CD14-positive monocyte (primary cell): ENCODE measurements at regions not wholly inside any gene's neighbourhood (a gene's known extent, or its start where the extent isn't known, plus 50 kb on each side); places are given as distances from the start of the nearest gene placed in this dataset.

Experiments used
- DNase-seq, 3 donors: peaks; one replicate each; pipeline ENCODE4 v3.0.0-alpha.2; 2011 to 2022
- H2AFZ ChIP-seq: 2 replicates; pipeline ENCODE4 v1.6.0; 2012; ENCODE audit warnings: mild to moderate bottlenecking, low read depth, low read length, inconsistent platforms; ENCODE audit not compliant: insufficient read depth, poor library complexity, severe bottlenecking
- H3K27ac ChIP-seq, 2 donors: 1 replicate in 1 of 2; 2 replicates in 1 of 2; pipeline ENCODE4 v1.5.1; 2012 to 2013; ENCODE audit warnings: low read length in 2 of 2, control low read depth in 1 of 2, inconsistent platforms in 1 of 2, low read depth in 1 of 2, mild to moderate bottlenecking in 1 of 2
- H3K27me3 ChIP-seq, 2 donors: one replicate each; pipeline versions ENCODE4 v1.6.0 to v1.6.1; 2011 to 2013; ENCODE audit warnings: low read length in 2 of 2; ENCODE audit not compliant: control insufficient read depth in 2 of 2, insufficient read depth in 2 of 2
- H3K36me3 ChIP-seq, 2 donors: replicated peaks in 1 of 2; 1 replicate in 1 of 2; 2 replicates in 1 of 2; pipeline versions ENCODE4 v1.5.1 to v1.6.1; 2012 to 2013; ENCODE audit warnings: low read length in 2 of 2, control low read depth in 1 of 2, inconsistent platforms in 1 of 2, mild to moderate bottlenecking in 1 of 2; ENCODE audit not compliant: insufficient read depth in 2 of 2, control insufficient read depth in 1 of 2
- H3K4me1 ChIP-seq, 2 donors: 1 replicate in 1 of 2; 2 replicates in 1 of 2; pipeline versions ENCODE4 v1.5.1 to v1.6.1; 2012 to 2013; ENCODE audit warnings: low read length in 2 of 2, control low read depth in 1 of 2, inconsistent platforms in 1 of 2, mild to moderate bottlenecking in 1 of 2, moderate library complexity in 1 of 2; ENCODE audit not compliant: insufficient read depth in 2 of 2, control insufficient read depth in 1 of 2
- H3K4me2 ChIP-seq: replicated peaks from 2 replicates; pipeline ENCODE3; 2012; ENCODE audit warnings: low read length, moderate library complexity, mild to moderate bottlenecking; ENCODE audit not compliant: poor library complexity, severe bottlenecking; ENCODE audit errors: extremely low read depth
- H3K4me3 ChIP-seq, 3 experiments: fragments of 200-600 bp in 1 of 3; sonication (generic) in 1 of 3; replicated peaks in 1 of 3; 1 replicate in 2 of 3; 2 replicates in 1 of 3; pipeline ENCODE4 v1.5.1; 2011 to 2013; ENCODE audit warnings: low read length in 3 of 3, mild to moderate bottlenecking in 3 of 3, control low read depth in 2 of 3, low read depth in 2 of 3, inconsistent platforms in 1 of 3, moderate library complexity in 1 of 3
- H3K79me2 ChIP-seq: 2 replicates; pipeline ENCODE4 v1.6.0; 2012; ENCODE audit warnings: mild to moderate bottlenecking, control low read depth, inconsistent platforms, low read length, moderate library complexity; ENCODE audit not compliant: insufficient read depth
- H3K9ac ChIP-seq: 2 replicates; pipeline ENCODE4 v1.6.0; 2017; ENCODE audit warnings: low read length, mild to moderate bottlenecking; ENCODE audit not compliant: insufficient read depth, poor library complexity, severe bottlenecking
- H3K9me3 ChIP-seq, 2 donors: replicated peaks in 1 of 2; 1 replicate in 1 of 2; 2 replicates in 1 of 2; pipeline versions ENCODE4 v1.5.1 to v1.6.1; 2012 to 2013; ENCODE audit warnings: low read length in 2 of 2, control low read depth in 1 of 2; ENCODE audit not compliant: control insufficient read depth in 1 of 2, insufficient read depth in 1 of 2
- H4K20me1 ChIP-seq: 2 replicates; pipeline ENCODE4 v1.6.0; 2012; ENCODE audit warnings: mild to moderate bottlenecking, low read length, control low read depth, moderate library complexity; ENCODE audit not compliant: insufficient read depth
- H3K27ac Mint-ChIP-seq, 7 donors: one replicate each; pipeline ENCODE4 v1.8.0; 2020; ENCODE audit warnings: mild to moderate bottlenecking in 7 of 7, mixed read lengths in 7 of 7, moderate library complexity in 6 of 7, inconsistent platforms in 2 of 7
- H3K27me3 Mint-ChIP-seq, 3 donors: one replicate each; pipeline ENCODE4 v1.8.0; 2021 to 2022; ENCODE audit warnings: low read depth in 3 of 3, mild to moderate bottlenecking in 3 of 3, mixed read lengths in 3 of 3, moderate library complexity in 3 of 3, inconsistent platforms in 1 of 3
- H3K36me3 Mint-ChIP-seq, 2 donors: one replicate each; pipeline ENCODE4 v1.8.0; 2020; ENCODE audit warnings: mixed read lengths in 2 of 2, inconsistent platforms in 1 of 2, mild to moderate bottlenecking in 1 of 2
- H3K4me1 Mint-ChIP-seq: one replicate; pipeline ENCODE4 v1.8.0; 2020; ENCODE audit warnings: mild to moderate bottlenecking, mixed read lengths
- H3K4me3 Mint-ChIP-seq, 2 donors: one replicate each; pipeline ENCODE4 v1.8.0; 2020; ENCODE audit warnings: mild to moderate bottlenecking in 2 of 2, mixed read lengths in 2 of 2, moderate library complexity in 1 of 2
- H3K9me3 Mint-ChIP-seq, 7 donors: one replicate each; pipeline ENCODE4 v1.8.0; 2020 to 2022; ENCODE audit warnings: mixed read lengths in 7 of 7, mild to moderate bottlenecking in 6 of 7, moderate library complexity in 6 of 7, inconsistent platforms in 2 of 7
- WGBS: methylation state at CpG from one replicate; pipeline ENCODE4 v1.1.5; 2013; ENCODE audit warnings: missing lambda C conversion rate; ENCODE audit not compliant: insufficient coverage; 5-methylcytosine and 5-hydroxymethylcytosine counted together
- intact Hi-C, 2 donors: fragments of 100-400 bp; cut with micrococcal nuclease; formaldehyde crosslinking; loops; one replicate each; pipeline versions ENCODE4 v1.15.0 to v1.15.1; 2023
- TF ChIP-seq, protein P1 (sequence below): fragments of 200-600 bp; IDR thresholded peaks from one replicate; pipeline ENCODE4 v1.8.0; 2022; ENCODE audit warnings: antibody characterized with exemption, mild to moderate bottlenecking

- Mint-ChIP-seq H3K4me1 (no peaks in the 10 kb centered on the region), H3K9me3 (peaks cover 0 to 17% (median 9%) of the 10 kb centered on the region in 7 donors), H3K4me3 (no peak overlapping the region), H3K27me3 (no peaks in the 10 kb centered on the region), H3K36me3 (no peaks in the 10 kb centered on the region), H3K27ac (no peak overlapping the region)
- TF ChIP-seq, protein P1, sequence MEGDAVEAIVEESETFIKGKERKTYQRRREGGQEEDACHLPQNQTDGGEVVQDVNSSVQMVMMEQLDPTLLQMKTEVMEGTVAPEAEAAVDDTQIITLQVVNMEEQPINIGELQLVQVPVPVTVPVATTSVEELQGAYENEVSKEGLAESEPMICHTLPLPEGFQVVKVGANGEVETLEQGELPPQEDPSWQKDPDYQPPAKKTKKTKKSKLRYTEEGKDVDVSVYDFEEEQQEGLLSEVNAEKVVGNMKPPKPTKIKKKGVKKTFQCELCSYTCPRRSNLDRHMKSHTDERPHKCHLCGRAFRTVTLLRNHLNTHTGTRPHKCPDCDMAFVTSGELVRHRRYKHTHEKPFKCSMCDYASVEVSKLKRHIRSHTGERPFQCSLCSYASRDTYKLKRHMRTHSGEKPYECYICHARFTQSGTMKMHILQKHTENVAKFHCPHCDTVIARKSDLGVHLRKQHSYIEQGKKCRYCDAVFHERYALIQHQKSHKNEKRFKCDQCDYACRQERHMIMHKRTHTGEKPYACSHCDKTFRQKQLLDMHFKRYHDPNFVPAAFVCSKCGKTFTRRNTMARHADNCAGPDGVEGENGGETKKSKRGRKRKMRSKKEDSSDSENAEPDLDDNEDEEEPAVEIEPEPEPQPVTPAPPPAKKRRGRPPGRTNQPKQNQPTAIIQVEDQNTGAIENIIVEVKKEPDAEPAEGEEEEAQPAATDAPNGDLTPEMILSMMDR = no peak
- intact Hi-C loops = no loop called here
- WGBS = 67% methylated on average over 2 of the region's 3 CpGs
- Histone ChIP-seq H3K9ac (no peak overlapping the region), H3K36me3 (no peaks in the 10 kb centered on the region), H3K27me3 (no peaks in the 10 kb centered on the region), H3K79me2 (no peaks in the 10 kb centered on the region), H3K4me1 (no peaks in the 10 kb centered on the region), H3K4me2 (no peak overlapping the region), H3K27ac (no peak overlapping the region), H3K4me3 (no peak overlapping the region), H4K20me1 (no peaks in the 10 kb centered on the region), H2AFZ (no peak overlapping the region), H3K9me3 (peaks cover 4 to 24% of the 10 kb centered on the region in 2 donors)
- no peak for DNase-seq
These were observed 387.8 kb upstream of the GJE1 start for GRCh38 chr6:141744971-141745370.

DNA sequence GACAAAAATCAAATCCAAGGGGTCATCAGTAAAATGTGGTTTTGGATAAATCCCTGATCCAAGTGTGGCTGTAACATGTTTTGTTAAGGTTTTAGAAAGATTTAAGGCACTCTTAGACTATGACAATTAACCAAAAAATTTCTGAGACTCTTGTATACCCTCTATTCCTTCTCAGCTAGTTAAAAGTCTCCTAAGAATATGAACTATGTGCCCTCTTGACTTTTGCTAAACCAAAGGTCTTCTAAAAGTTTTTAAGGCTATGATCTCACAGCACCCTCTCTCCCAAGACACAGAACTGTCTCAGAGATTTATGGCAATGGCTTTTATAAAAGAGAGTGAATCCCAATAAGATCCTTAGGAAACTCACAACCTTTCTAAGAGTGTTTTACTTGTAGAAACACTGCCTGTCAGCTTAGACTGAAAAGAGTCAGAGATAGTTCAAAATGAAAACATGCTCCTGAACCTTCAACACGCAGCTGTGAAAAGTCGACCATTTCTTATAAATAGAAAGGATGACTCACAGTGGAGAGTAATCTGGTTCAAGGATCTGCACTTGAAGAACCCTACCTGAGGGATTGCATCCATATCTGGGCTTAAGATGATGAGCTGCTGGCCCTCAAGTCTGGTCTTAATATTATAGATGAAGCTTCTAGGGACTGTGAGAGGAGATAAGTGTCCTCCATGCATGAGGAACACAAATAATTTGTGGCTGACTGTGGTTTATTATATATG is 388.4 kb upstream of the GJE1 start:
- no peaks in the 10 kb centered on the region for H3K27me3 ChIP-seq
- H4K20me1 ChIP-seq = no peaks in the 10 kb centered on the region
- intact Hi-C loops = no loop called here
- peaks cover 4 to 24% of the 10 kb centered on the region in 2 donors for H3K9me3 ChIP-seq
- no peaks in the 10 kb centered on the region for H3K79me2 ChIP-seq
- H3K27me3 Mint-ChIP-seq = no peaks in the 10 kb centered on the region
- no peak overlapping the region for H3K27ac ChIP-seq
- no peaks in the 10 kb centered on the region for H3K36me3 ChIP-seq
- no peak overlapping the region for H3K9ac ChIP-seq
- no peak overlapping the region for H2AFZ ChIP-seq
- H3K27ac Mint-ChIP-seq = no peak overlapping the region
- H3K4me1 Mint-ChIP-seq = no peaks in the 10 kb centered on the region
- H3K9me3 Mint-ChIP-seq = peaks cover 0 to 17% (median 9%) of the 10 kb centered on the region in 7 donors
- no peak overlapping the region for H3K4me3 Mint-ChIP-seq
- no peaks in the 10 kb centered on the region for H3K36me3 Mint-ChIP-seq
- no peak overlapping the region for H3K4me2 ChIP-seq
- no peak for DNase-seq
- no CpG with 5 or more reads among the region's 2 CpGs for WGBS
- H3K4me1 ChIP-seq = no peaks in the 10 kb centered on the region
- TF ChIP-seq, protein P1 = no peak
- no peak overlapping the region for H3K4me3 ChIP-seq
